Gastroesophageal sphincter (tissue), 4 donors: ENCODE measurements at regions not wholly inside any gene's neighbourhood (a gene's known extent, or its start where the extent isn't known, plus 50 kb on each side); places are given as distances from the start of the nearest gene placed in this dataset.

Experiments
- ATAC-seq: fragments of 150-250 bp; one replicate; pipeline ENCODE4 v1.9.1; 2016; ENCODE audit warnings: mild to moderate bottlenecking, moderate library complexity
- H3K27ac ChIP-seq, 4 donors: fragments of 200-600 bp; sonication (generic) in 3 of 4; 1 replicate in 3 of 4; 2 replicates in 1 of 4; pipeline ENCODE4 v1.5.1; 2016 to 2019
- H3K27me3 ChIP-seq: fragments of 200-600 bp; sonication (generic); one replicate; pipeline ENCODE4 v1.5.1; 2019
- H3K36me3 ChIP-seq, 2 donors: fragments of 200-600 bp; sonication (generic); one replicate each; pipeline ENCODE4 v1.5.1; 2019; ENCODE audit warnings: control low read depth in 1 of 2
- H3K4me1 ChIP-seq, 3 donors: fragments of 200-600 bp; sonication (generic); 1 replicate in 2 of 3; 2 replicates in 1 of 3; pipeline ENCODE4 v1.5.1; 2016 to 2019; ENCODE audit warnings: control low read depth in 2 of 3
- H3K4me3 ChIP-seq, 2 donors: fragments of 200-600 bp; sonication (generic); one replicate each; pipeline ENCODE4 v1.5.1; 2019; ENCODE audit warnings: mild to moderate bottlenecking in 1 of 2, moderate library complexity in 1 of 2
- H3K9me3 ChIP-seq, 3 donors: fragments of 200-600 bp; sonication (generic); one replicate each; pipeline ENCODE4 v1.5.1; 2017 to 2019; ENCODE audit warnings: control low read depth in 2 of 3
- EP300 ChIP-seq: sonication (generic); formaldehyde crosslinking; IDR thresholded peaks from one replicate; pipeline ENCODE4 v1.6.1; 2017; ENCODE audit warnings: antibody characterized with exemption, mild to moderate bottlenecking
- POLR2A ChIP-seq, 2 donors: fragments of 450-650 bp; IDR thresholded peaks; one replicate each; pipeline ENCODE4 v1.6.1; 2017; ENCODE audit warnings: antibody characterized with exemption in 2 of 2, mild to moderate bottlenecking in 2 of 2, moderate library complexity in 1 of 2
- POLR2AphosphoS5 ChIP-seq: sonication (generic); formaldehyde crosslinking; IDR thresholded peaks from one replicate; pipeline ENCODE4 v1.6.1; 2017; ENCODE audit warnings: antibody characterized with exemption
- WGBS, 2 donors: methylation state at CpG; one replicate each; pipeline ENCODE4 v1.1.5; 2018; ENCODE audit warnings: low coverage in 1 of 2; 5-methylcytosine and 5-hydroxymethylcytosine counted together
- TF ChIP-seq, protein P1 (sequence below), 4 experiments: fragments of 200-600 bp in 2 of 4; fragments of 450-650 bp in 2 of 4; sonication (generic) in 1 of 4; IDR thresholded peaks; one replicate each; pipeline ENCODE4 v1.5.1; 2017 to 2019; ENCODE audit warnings: antibody characterized with exemption in 4 of 4, mild to moderate bottlenecking in 2 of 4, moderate library complexity in 2 of 4

DNA sequence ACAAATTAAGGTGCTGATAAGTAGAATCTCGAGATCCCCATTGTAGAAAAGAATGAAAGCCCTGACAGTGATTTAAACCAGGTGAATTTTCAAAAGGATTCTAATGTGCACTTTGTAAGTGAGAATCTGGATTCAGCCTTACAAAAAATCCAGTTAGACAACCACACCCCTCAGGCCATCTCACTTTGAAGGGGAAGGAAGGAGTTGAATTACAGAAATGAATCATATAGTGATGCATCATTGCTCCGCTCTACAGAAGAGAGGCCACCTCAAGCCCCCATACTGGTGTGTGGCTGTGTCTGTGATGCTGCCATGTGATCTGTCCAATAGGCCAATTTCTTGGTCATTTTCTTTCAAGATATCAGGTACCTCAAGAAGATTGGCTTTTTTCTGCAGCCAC is 85.5 kb upstream of the NT5E start:
- no peak overlapping the region for H3K4me3 ChIP-seq
- H3K36me3 ChIP-seq: no peaks in the 10 kb centered on the region
- H3K4me1 ChIP-seq: no peaks in the 10 kb centered on the region
- ATAC-seq: no peak
- no peaks in the 10 kb centered on the region for H3K9me3 ChIP-seq
- 62 to 80% methylated on average over 1 to 2 of the region's 2 CpGs for WGBS, 2 donors
- no peak for TF ChIP-seq POLR2A (IDR thresholded peaks at IDR 0.05)
- TF ChIP-seq POLR2AphosphoS5: no peak
- TF ChIP-seq, protein P1, sequence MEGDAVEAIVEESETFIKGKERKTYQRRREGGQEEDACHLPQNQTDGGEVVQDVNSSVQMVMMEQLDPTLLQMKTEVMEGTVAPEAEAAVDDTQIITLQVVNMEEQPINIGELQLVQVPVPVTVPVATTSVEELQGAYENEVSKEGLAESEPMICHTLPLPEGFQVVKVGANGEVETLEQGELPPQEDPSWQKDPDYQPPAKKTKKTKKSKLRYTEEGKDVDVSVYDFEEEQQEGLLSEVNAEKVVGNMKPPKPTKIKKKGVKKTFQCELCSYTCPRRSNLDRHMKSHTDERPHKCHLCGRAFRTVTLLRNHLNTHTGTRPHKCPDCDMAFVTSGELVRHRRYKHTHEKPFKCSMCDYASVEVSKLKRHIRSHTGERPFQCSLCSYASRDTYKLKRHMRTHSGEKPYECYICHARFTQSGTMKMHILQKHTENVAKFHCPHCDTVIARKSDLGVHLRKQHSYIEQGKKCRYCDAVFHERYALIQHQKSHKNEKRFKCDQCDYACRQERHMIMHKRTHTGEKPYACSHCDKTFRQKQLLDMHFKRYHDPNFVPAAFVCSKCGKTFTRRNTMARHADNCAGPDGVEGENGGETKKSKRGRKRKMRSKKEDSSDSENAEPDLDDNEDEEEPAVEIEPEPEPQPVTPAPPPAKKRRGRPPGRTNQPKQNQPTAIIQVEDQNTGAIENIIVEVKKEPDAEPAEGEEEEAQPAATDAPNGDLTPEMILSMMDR (IDR thresholded peaks at IDR 0.05): no peak
- TF ChIP-seq EP300: no peak
- no peak overlapping the region for H3K27ac ChIP-seq
- H3K27me3 ChIP-seq: no peaks in the 10 kb centered on the region

DNA sequence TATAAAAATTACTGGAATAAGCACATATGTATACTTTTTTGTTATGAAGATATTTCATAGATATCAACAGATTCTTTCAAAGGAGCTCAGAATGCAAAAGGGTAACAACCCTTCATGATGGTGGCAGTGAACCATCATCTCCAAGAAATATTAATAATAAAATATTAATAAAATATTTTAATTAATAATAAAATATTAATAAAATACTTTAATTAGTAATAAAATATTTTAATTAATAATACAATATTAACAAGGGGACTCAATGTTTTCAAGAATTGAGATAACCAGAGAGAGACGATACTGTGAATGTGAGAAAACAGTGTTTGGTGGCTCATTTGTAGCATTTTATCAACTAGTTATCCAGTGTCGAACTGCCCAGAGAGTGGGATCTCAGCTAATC is 86.0 kb upstream of the NT5E start:
- Histone ChIP-seq H3K4me1 (no peaks in the 10 kb centered on the region), H3K27me3 (no peaks in the 10 kb centered on the region), H3K27ac (no peak overlapping the region), H3K36me3 (no peaks in the 10 kb centered on the region), H3K9me3 (no peaks in the 10 kb centered on the region), H3K4me3 (no peak overlapping the region)
- no peak for ATAC-seq
- WGBS, 2 donors: 86% methylated on average over 2 of the region's 2 CpGs
- TF ChIP-seq, protein P1 (IDR thresholded peaks at IDR 0.05): no peak
- no peak for TF ChIP-seq POLR2AphosphoS5
- TF ChIP-seq EP300: no peak
- TF ChIP-seq POLR2A (IDR thresholded peaks at IDR 0.05): no peak

DNA sequence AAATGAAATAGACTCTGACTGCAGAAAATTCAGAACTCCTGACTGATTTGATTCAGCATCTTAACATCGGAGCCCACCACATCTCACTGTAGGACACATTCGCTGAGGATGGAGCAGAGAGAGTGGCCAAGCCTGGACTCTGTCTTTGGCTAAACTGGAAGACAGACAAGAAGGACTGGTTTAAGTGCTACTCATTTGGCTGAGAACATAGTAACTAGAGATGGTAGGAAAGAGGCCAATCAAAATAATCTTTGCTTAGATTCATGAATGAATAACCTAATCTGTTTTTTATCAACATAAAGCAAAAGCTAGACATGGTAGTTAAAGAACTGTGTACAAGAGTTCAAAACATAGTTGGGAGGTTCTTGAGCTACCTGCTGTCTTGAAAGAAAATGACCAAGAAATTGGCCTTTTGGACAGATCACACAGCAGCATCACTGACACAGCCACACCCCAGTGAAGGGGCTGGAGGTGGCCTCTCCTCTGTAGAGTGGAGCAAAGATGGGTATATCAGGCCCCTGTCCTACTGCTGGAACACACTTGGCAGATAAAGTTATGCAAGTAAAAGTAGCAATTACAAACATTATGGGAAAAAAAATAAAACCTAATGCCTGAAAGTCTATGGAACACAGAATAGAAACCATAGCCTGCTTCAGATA is 87.1 kb upstream of the NT5E start:
- 83% methylated on average over 1 of the region's 2 CpGs; no CpG with 5 or more reads in 1 of the 2 donors for WGBS, 2 donors
- Histone ChIP-seq H3K27me3 (no peaks in the 10 kb centered on the region), H3K4me1 (no peaks in the 10 kb centered on the region), H3K9me3 (no peaks in the 10 kb centered on the region), H3K36me3 (no peaks in the 10 kb centered on the region), H3K27ac (no peak overlapping the region), H3K4me3 (no peak overlapping the region)
- TF ChIP-seq, protein P1 (IDR thresholded peaks at IDR 0.05): no peak
- TF ChIP-seq EP300 (no peak), POLR2A (IDR thresholded peaks at IDR 0.05) (no peak), POLR2AphosphoS5 (no peak)
- ATAC-seq: no peak

DNA sequence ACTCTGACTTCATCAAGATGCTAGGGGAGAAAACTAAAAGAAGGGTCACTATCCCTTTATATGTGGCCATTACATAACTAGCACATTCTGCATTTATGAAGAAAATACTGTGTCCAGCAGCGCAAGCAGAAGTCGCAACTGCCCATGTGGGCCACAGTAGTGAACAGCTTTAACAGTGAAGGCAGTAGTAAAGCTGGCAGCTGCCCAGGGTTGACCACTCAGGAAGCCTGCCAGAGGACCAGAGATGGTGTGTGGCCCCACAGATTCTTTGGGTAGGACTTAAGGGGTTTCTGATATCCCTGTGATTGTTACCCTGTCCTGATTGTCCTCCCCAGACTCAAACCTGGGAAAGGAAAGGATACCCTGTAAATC is 88.3 kb upstream of the NT5E start:
- Histone ChIP-seq H3K4me1 (no peaks in the 10 kb centered on the region), H3K27me3 (no peaks in the 10 kb centered on the region), H3K4me3 (no peak overlapping the region), H3K36me3 (no peaks in the 10 kb centered on the region), H3K27ac (peak overlapping the region in 1 of 4 donors; percentile 34), H3K9me3 (no peaks in the 10 kb centered on the region)
- WGBS, 2 donors: 80 to 83% methylated on average over 1 to 2 of the region's 2 CpGs
- no peak for TF ChIP-seq POLR2AphosphoS5
- TF ChIP-seq, protein P1 (IDR thresholded peaks at IDR 0.05): no peak
- TF ChIP-seq EP300: no peak
- TF ChIP-seq POLR2A (IDR thresholded peaks at IDR 0.05): no peak
- ATAC-seq: no peak
